Astrocyte (in vitro differentiated cells and primary cell): ENCODE measurements at regions not wholly inside any gene's neighbourhood (a gene's known extent, or its start where the extent isn't known, plus 50 kb on each side); places are given as distances from the start of the nearest gene placed in this dataset.

ENCODE experiments used
- DNase-seq: peaks from one replicate; pipeline ENCODE4 v3.0.0-alpha.2; 2010; ENCODE audit warnings: low read depth
- FAIRE-seq: peaks from 2 replicates; lab custom pipeline; 2011; peaks lifted over from hg19 to GRCh38; lab: Jason Lieb, UNC
- H2AFZ ChIP-seq: 2 replicates; pipeline ENCODE4 v1.6.0; 2012; ENCODE audit warnings: low read depth, low read length, inconsistent platforms
- H3K27ac ChIP-seq: 2 replicates; pipeline ENCODE4 v1.5.1; 2011; ENCODE audit warnings: low read depth, low read length, inconsistent platforms
- H3K27me3 ChIP-seq: 2 replicates; pipeline ENCODE4 v1.6.0; 2011; ENCODE audit warnings: low read length, inconsistent platforms; ENCODE audit not compliant: insufficient read depth
- H3K36me3 ChIP-seq: 2 replicates; pipeline ENCODE4 v1.5.1; 2011; ENCODE audit warnings: low read length, inconsistent platforms; ENCODE audit not compliant: insufficient read depth
- H3K4me1 ChIP-seq: 2 replicates; pipeline ENCODE4 v1.5.1; 2011; ENCODE audit warnings: low read length, inconsistent platforms; ENCODE audit not compliant: insufficient read depth
- H3K4me2 ChIP-seq: 2 replicates; pipeline ENCODE4 v1.6.0; 2012; ENCODE audit warnings: low read length, inconsistent platforms
- H3K4me3 ChIP-seq: 2 replicates; pipeline ENCODE4 v1.5.1; 2011; ENCODE audit warnings: low read depth, mild to moderate bottlenecking, low read length, inconsistent platforms; ENCODE audit not compliant: insufficient read depth
- H3K79me2 ChIP-seq: 2 replicates; pipeline ENCODE4 v1.6.0; 2012; ENCODE audit warnings: mild to moderate bottlenecking, low read length, inconsistent platforms; ENCODE audit not compliant: insufficient read depth
- H3K9ac ChIP-seq: 2 replicates; pipeline ENCODE4 v1.6.0; 2012; ENCODE audit warnings: mild to moderate bottlenecking, low read length, inconsistent platforms
- H3K9me3 ChIP-seq: 2 replicates; pipeline ENCODE4 v1.5.1; 2012; ENCODE audit warnings: low read depth, mild to moderate bottlenecking, low read length, inconsistent platforms; ENCODE audit not compliant: insufficient read depth
- H4K20me1 ChIP-seq: 2 replicates; pipeline ENCODE4 v1.6.0; 2012; ENCODE audit warnings: low read length, inconsistent platforms; ENCODE audit not compliant: insufficient read depth
- H3K27ac Mint-ChIP-seq: one replicate; pipeline ENCODE4 v1.8.0; 2021; ENCODE audit warnings: mild to moderate bottlenecking, mixed read lengths; ENCODE audit not compliant: unreplicated experiment
- H3K27me3 Mint-ChIP-seq: one replicate; pipeline ENCODE4 v1.8.0; 2021; ENCODE audit warnings: low read depth, mixed read lengths; ENCODE audit not compliant: unreplicated experiment
- H3K36me3 Mint-ChIP-seq: one replicate; pipeline ENCODE4 v1.8.0; 2021; ENCODE audit warnings: low read depth, mixed read lengths; ENCODE audit not compliant: unreplicated experiment
- H3K4me1 Mint-ChIP-seq: one replicate; pipeline ENCODE4 v1.8.0; 2021; ENCODE audit warnings: low read depth, mixed read lengths; ENCODE audit not compliant: unreplicated experiment
- H3K4me3 Mint-ChIP-seq: one replicate; pipeline ENCODE4 v1.8.0; 2021; ENCODE audit warnings: mild to moderate bottlenecking, moderate library complexity, mixed read lengths; ENCODE audit not compliant: unreplicated experiment
- H3K9me3 Mint-ChIP-seq: one replicate; pipeline ENCODE4 v1.8.0; 2021; ENCODE audit warnings: mild to moderate bottlenecking, mixed read lengths; ENCODE audit not compliant: unreplicated experiment
- EZH2 ChIP-seq: IDR thresholded peaks from 2 replicates; pipeline ENCODE4 v1.6.1; 2012; ENCODE audit warnings: mild to moderate bottlenecking, low read length, inconsistent platforms; ENCODE audit not compliant: insufficient read depth
- TF ChIP-seq, protein P1 (sequence below): IDR thresholded peaks from 2 replicates; pipeline ENCODE4 v1.5.1; 2011; ENCODE audit warnings: low read depth, mild to moderate bottlenecking, inconsistent platforms, low read length, moderate library complexity; ENCODE audit not compliant: insufficient read depth

- FAIRE-seq (no peak), DNase-seq (no peak)
- no peak overlapping the region for H3K27ac Mint-ChIP-seq
- H4K20me1 ChIP-seq: no peaks in the 10 kb centered on the region
- H3K4me3 ChIP-seq: no peak overlapping the region
- H2AFZ ChIP-seq: no peak overlapping the region
- H3K36me3 Mint-ChIP-seq: no peaks in the 10 kb centered on the region
- no peak overlapping the region for H3K4me2 ChIP-seq
- no peak for TF ChIP-seq EZH2
- TF ChIP-seq, protein P1, sequence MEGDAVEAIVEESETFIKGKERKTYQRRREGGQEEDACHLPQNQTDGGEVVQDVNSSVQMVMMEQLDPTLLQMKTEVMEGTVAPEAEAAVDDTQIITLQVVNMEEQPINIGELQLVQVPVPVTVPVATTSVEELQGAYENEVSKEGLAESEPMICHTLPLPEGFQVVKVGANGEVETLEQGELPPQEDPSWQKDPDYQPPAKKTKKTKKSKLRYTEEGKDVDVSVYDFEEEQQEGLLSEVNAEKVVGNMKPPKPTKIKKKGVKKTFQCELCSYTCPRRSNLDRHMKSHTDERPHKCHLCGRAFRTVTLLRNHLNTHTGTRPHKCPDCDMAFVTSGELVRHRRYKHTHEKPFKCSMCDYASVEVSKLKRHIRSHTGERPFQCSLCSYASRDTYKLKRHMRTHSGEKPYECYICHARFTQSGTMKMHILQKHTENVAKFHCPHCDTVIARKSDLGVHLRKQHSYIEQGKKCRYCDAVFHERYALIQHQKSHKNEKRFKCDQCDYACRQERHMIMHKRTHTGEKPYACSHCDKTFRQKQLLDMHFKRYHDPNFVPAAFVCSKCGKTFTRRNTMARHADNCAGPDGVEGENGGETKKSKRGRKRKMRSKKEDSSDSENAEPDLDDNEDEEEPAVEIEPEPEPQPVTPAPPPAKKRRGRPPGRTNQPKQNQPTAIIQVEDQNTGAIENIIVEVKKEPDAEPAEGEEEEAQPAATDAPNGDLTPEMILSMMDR: no peak
- H3K9ac ChIP-seq: no peak overlapping the region
- no peak overlapping the region for H3K27ac ChIP-seq
- H3K9me3 ChIP-seq: no peaks in the 10 kb centered on the region
- H3K27me3 Mint-ChIP-seq: no peaks in the 10 kb centered on the region
- H3K27me3 ChIP-seq: no peaks in the 10 kb centered on the region
- H3K4me1 ChIP-seq: no peaks in the 10 kb centered on the region
- no peaks in the 10 kb centered on the region for H3K9me3 Mint-ChIP-seq
- no peaks in the 10 kb centered on the region for H3K4me1 Mint-ChIP-seq
- H3K4me3 Mint-ChIP-seq: no peak overlapping the region
- H3K79me2 ChIP-seq: no peaks in the 10 kb centered on the region
- H3K36me3 ChIP-seq: no peaks in the 10 kb centered on the region
Observed at GRCh38 chr4:57318703-57319102, 208.5 kb upstream of the IGFBP7 start.

DNA sequence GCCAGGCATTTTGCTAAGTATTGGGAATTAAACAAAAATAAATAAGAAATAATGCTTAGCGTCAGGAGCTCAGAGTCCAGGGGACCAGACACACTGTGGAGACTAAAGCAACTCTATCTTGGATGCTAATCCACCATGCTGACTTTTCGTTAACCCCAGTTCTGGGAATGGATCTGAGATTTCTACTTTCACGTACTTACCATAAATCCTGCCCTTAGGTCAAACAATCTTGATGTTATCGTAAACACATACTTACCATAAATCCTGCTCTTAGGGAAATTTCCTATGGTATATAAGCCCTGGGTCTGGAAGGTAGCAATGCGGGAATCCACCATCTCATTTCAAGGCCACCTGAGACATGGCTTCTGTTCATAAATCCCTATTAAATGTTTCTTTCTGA lies 204.5 kb upstream of the IGFBP7 start:
- Histone ChIP-seq H3K79me2 (no peaks in the 10 kb centered on the region), H3K27me3 (no peaks in the 10 kb centered on the region), H3K4me1 (no peaks in the 10 kb centered on the region), H2AFZ (no peak overlapping the region), H4K20me1 (no peaks in the 10 kb centered on the region), H3K27ac (no peak overlapping the region), H3K9ac (no peak overlapping the region), H3K36me3 (no peaks in the 10 kb centered on the region), H3K9me3 (no peaks in the 10 kb centered on the region), H3K4me3 (no peak overlapping the region), H3K4me2 (no peak overlapping the region)
- Mint-ChIP-seq H3K27ac (no peak overlapping the region), H3K27me3 (no peaks in the 10 kb centered on the region), H3K9me3 (no peaks in the 10 kb centered on the region), H3K4me1 (no peaks in the 10 kb centered on the region), H3K36me3 (no peaks in the 10 kb centered on the region), H3K4me3 (no peak overlapping the region)
- TF ChIP-seq, protein P1: no peak
- no peak for TF ChIP-seq EZH2
- DNase-seq: no peak
- FAIRE-seq: no peak

DNA sequence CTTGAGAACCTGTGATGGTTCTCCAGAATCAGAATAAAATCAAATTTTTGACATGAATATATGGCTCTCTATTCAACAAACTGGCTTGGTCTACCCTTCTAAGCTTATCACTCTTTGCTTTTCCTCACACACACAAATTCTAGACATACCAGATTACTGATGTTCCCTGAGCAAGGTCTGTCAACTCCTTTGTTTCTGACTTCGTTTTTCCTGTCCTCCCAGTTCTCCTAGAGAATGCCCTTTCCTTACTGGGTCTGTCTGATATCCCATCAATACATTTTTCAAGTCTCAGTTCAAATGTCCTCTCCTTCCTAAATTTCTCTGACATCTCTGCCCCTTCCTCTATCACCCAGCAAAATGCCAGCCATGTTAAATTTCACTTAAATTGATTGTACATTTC lies 202.1 kb upstream of the IGFBP7 start:
- Mint-ChIP-seq H3K9me3 (no peaks in the 10 kb centered on the region), H3K27me3 (no peaks in the 10 kb centered on the region), H3K4me1 (no peaks in the 10 kb centered on the region), H3K27ac (no peak overlapping the region), H3K36me3 (no peaks in the 10 kb centered on the region), H3K4me3 (no peak overlapping the region)
- Histone ChIP-seq H3K27me3 (no peaks in the 10 kb centered on the region), H2AFZ (no peak overlapping the region), H3K9me3 (no peaks in the 10 kb centered on the region), H3K4me3 (no peak overlapping the region), H4K20me1 (no peaks in the 10 kb centered on the region), H3K79me2 (no peaks in the 10 kb centered on the region), H3K4me2 (no peak overlapping the region), H3K4me1 (no peaks in the 10 kb centered on the region), H3K9ac (no peak overlapping the region), H3K27ac (no peak overlapping the region), H3K36me3 (no peaks in the 10 kb centered on the region)
- no peak for FAIRE-seq
- TF ChIP-seq, protein P1: no peak
- no peak for TF ChIP-seq EZH2
- DNase-seq: no peak
